ENCODE measurements at regions not wholly inside any gene's neighbourhood (a gene's known extent, or its start where the extent isn't known, plus 50 kb on each side); places are given as distances from the start of the nearest gene placed in this dataset.

- no peak for TF ChIP-seq MAX (IDR thresholded peaks at IDR 0.05)
- TF ChIP-seq, protein P1, sequence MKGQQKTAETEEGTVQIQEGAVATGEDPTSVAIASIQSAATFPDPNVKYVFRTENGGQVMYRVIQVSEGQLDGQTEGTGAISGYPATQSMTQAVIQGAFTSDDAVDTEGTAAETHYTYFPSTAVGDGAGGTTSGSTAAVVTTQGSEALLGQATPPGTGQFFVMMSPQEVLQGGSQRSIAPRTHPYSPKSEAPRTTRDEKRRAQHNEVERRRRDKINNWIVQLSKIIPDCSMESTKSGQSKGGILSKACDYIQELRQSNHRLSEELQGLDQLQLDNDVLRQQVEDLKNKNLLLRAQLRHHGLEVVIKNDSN (IDR thresholded peaks at IDR 0.05) = no peak
Observed at GRCh38 chr3:181354140-181354539, 357.6 kb upstream of the SOX2 start.

GRCh38 chr3:181344331-181344730 lies 354.8 kb upstream of the DNAJC19 start:
- no peak for TF ChIP-seq NFIC (IDR thresholded peaks at IDR 0.05)
- TF ChIP-seq FOXM1 (IDR thresholded peaks at IDR 0.05; ENCODE audit: borderline replicate concordance, low read depth) = no peak
- TF ChIP-seq REST (IDR thresholded peaks at IDR 0.05; ENCODE audit: low read depth) = no peak
- no peak for TF ChIP-seq TCF12 (IDR thresholded peaks at IDR 0.05; ENCODE audit: low read depth)
- no peak for TF ChIP-seq TAF1 (IDR thresholded peaks at IDR 0.05; ENCODE audit: low read depth)
- TF ChIP-seq RAD21 (IDR thresholded peaks at IDR 0.05; ENCODE audit: low read depth) = no peak
- no peak for TF ChIP-seq CREB1 (IDR thresholded peaks at IDR 0.05; ENCODE audit: low read depth)
- TF ChIP-seq TEAD4 (IDR thresholded peaks at IDR 0.05) = no peak
- TF ChIP-seq EP300 (IDR thresholded peaks at IDR 0.05; ENCODE audit: borderline replicate concordance) = no peak
- no peak for TF ChIP-seq ZBTB7A (IDR thresholded peaks at IDR 0.05; ENCODE audit: low read depth)
- TF ChIP-seq YY1 (IDR thresholded peaks at IDR 0.05; ENCODE audit: low read depth) = no peak
- TF ChIP-seq CEBPB (IDR thresholded peaks at IDR 0.05) = no peak
- TF ChIP-seq EGR1 (IDR thresholded peaks at IDR 0.05) = no peak
- no peak for TF ChIP-seq MAX (IDR thresholded peaks at IDR 0.05)
- TF ChIP-seq, protein P1 (IDR thresholded peaks at IDR 0.05) = no peak

GRCh38 chr3:181336597-181336996 lies 347.1 kb upstream of the DNAJC19 start:
- no peak for TF ChIP-seq ZBTB7A (IDR thresholded peaks at IDR 0.05; ENCODE audit: low read depth)
- TF ChIP-seq CEBPB (IDR thresholded peaks at IDR 0.05) = no peak

DNA sequence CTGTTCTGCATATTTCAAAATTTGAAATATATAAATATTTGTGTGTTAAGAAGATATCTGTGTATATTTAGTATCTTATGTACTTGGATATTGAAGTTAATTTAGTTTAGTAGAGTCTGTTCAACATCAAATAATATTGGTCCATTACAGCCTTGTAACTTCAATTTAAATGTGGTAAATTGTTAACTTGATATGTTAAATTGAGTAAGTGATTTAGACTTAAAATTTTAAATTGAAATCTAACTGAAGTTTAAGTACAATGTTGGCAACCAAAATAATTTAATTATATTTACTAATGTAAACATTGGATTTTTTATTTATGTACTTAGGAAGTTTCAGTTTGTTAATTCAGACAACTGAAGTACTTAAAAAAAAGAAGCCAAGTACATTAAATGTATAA lies 343.9 kb upstream of the DNAJC19 start:
- TF ChIP-seq, protein P1 (IDR thresholded peaks at IDR 0.05) = no peak
- TF ChIP-seq CREB1 (IDR thresholded peaks at IDR 0.05; ENCODE audit: low read depth) (no peak), EGR1 (IDR thresholded peaks at IDR 0.05) (no peak), TEAD4 (IDR thresholded peaks at IDR 0.05) (no peak), REST (IDR thresholded peaks at IDR 0.05; ENCODE audit: low read depth) (no peak), RAD21 (IDR thresholded peaks at IDR 0.05; ENCODE audit: low read depth) (no peak), CEBPB (IDR thresholded peaks at IDR 0.05) (no peak), MAX (IDR thresholded peaks at IDR 0.05) (no peak), EP300 (IDR thresholded peaks at IDR 0.05; ENCODE audit: borderline replicate concordance) (no peak), FOXM1 (IDR thresholded peaks at IDR 0.05; ENCODE audit: borderline replicate concordance, low read depth) (no peak), NFIC (IDR thresholded peaks at IDR 0.05) (no peak), TCF12 (IDR thresholded peaks at IDR 0.05; ENCODE audit: low read depth) (no peak), YY1 (IDR thresholded peaks at IDR 0.05; ENCODE audit: low read depth) (no peak)

DNA sequence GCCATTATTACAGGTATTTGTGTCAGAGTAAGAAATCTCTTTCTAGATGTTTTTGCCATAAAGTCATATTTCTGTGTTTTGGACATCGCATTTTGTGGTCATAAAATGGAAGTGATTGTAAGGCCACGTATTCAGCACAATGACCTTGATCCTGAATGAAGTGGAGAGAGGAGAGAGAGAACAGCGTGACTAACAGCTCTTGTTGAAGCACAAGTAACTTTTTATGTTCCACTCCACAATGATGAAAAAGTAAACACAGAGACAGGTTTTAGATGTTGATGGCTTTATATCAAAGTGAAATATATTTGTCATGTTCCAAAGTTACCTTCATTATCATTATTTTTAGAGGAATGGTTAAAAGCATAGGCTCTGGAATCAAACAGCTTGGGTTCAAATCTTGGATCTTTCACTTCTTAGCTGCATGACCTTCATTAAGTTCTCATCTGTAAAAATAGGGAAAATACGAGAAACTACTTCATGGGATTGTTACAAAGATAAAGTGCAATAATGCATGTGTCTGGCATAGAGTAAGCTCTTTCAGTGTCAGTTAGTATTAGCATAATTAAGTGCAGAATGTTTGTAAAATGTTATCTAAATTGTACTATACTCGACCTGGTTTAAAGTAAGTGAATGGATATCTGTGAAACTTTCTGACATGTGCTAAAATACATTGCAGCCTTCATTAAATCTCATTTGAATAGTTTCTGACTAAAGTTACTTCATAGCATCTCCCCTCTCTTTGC lies 341.5 kb upstream of the DNAJC19 start:
- TF ChIP-seq EGR1 (IDR thresholded peaks at IDR 0.05) (no peak), MAX (IDR thresholded peaks at IDR 0.05) (no peak), NFIC (IDR thresholded peaks at IDR 0.05) (no peak), TAF1 (IDR thresholded peaks at IDR 0.05; ENCODE audit: low read depth) (no peak)

GRCh38 chr3:181330257-181330656 lies 340.7 kb upstream of the DNAJC19 start:
- TF ChIP-seq YY1 (IDR thresholded peaks at IDR 0.05; ENCODE audit: low read depth) = no peak
- TF ChIP-seq, protein P1 (IDR thresholded peaks at IDR 0.05) = no peak
- TF ChIP-seq REST (IDR thresholded peaks at IDR 0.05; ENCODE audit: low read depth) = no peak
- TF ChIP-seq CREB1 (IDR thresholded peaks at IDR 0.05; ENCODE audit: low read depth) = no peak
- TF ChIP-seq MAX (IDR thresholded peaks at IDR 0.05) = no peak
- TF ChIP-seq RAD21 (IDR thresholded peaks at IDR 0.05; ENCODE audit: low read depth) = no peak
- no peak for TF ChIP-seq NFIC (IDR thresholded peaks at IDR 0.05)
- no peak for TF ChIP-seq EGR1 (IDR thresholded peaks at IDR 0.05)
- TF ChIP-seq CEBPB (IDR thresholded peaks at IDR 0.05) = no peak
- TF ChIP-seq ZBTB7A (IDR thresholded peaks at IDR 0.05; ENCODE audit: low read depth) = no peak
- TF ChIP-seq FOXM1 (IDR thresholded peaks at IDR 0.05; ENCODE audit: borderline replicate concordance, low read depth) = no peak
- no peak for TF ChIP-seq TAF1 (IDR thresholded peaks at IDR 0.05; ENCODE audit: low read depth)
- no peak for TF ChIP-seq TEAD4 (IDR thresholded peaks at IDR 0.05)
- no peak for TF ChIP-seq TCF12 (IDR thresholded peaks at IDR 0.05; ENCODE audit: low read depth)
